ENCODE measurements at regions not wholly inside any gene's neighbourhood (a gene's known extent, or its start where the extent isn't known, plus 50 kb on each side); places are given as distances from the start of the nearest gene placed in this dataset.
A peak's percentile ranks its signal among the peaks of the same experiment; 100 is the strongest.

- no peaks in the 10 kb centered on the region for H3K36me3 ChIP-seq (ENCODE audit: insufficient read depth, low read length)
- H3K4me1 ChIP-seq (ENCODE audit: insufficient read depth, low read length), result no peaks in the 10 kb centered on the region
- no peak overlapping the region for H3K27ac ChIP-seq (ENCODE audit: low read depth, low read length)
- TF ChIP-seq, protein P1, sequence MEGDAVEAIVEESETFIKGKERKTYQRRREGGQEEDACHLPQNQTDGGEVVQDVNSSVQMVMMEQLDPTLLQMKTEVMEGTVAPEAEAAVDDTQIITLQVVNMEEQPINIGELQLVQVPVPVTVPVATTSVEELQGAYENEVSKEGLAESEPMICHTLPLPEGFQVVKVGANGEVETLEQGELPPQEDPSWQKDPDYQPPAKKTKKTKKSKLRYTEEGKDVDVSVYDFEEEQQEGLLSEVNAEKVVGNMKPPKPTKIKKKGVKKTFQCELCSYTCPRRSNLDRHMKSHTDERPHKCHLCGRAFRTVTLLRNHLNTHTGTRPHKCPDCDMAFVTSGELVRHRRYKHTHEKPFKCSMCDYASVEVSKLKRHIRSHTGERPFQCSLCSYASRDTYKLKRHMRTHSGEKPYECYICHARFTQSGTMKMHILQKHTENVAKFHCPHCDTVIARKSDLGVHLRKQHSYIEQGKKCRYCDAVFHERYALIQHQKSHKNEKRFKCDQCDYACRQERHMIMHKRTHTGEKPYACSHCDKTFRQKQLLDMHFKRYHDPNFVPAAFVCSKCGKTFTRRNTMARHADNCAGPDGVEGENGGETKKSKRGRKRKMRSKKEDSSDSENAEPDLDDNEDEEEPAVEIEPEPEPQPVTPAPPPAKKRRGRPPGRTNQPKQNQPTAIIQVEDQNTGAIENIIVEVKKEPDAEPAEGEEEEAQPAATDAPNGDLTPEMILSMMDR (IDR thresholded peaks at IDR 0.05; ENCODE audit: extremely low read depth, low read depth, low read length), result no peak
- no peaks in the 10 kb centered on the region for H3K27me3 ChIP-seq (ENCODE audit: insufficient read depth, low read length)
- no peaks in the 10 kb centered on the region for H3K79me2 ChIP-seq (ENCODE audit: insufficient read depth, low read length)
- no peaks in the 10 kb centered on the region for H4K20me1 ChIP-seq (ENCODE audit: insufficient read depth, low read length)
- no peaks in the 10 kb centered on the region for H3K9me3 ChIP-seq (ENCODE audit: low read depth, low read length)
- no peak for DNase-seq (ENCODE audit: insufficient read length, low spot score, missing footprints)
- no peak overlapping the region for H3K4me2 ChIP-seq (ENCODE audit: insufficient read depth, low read length)
- H3K4me3 ChIP-seq (ENCODE audit: insufficient read depth, low read length), result no peak overlapping the region
- no peak overlapping the region for H2AFZ ChIP-seq (ENCODE audit: low read length)
These were observed 60.2 kb upstream of the ADGRF1 start for GRCh38 chr6:47102331-47102730.

GRCh38 chr6:47098570-47098993 is 56.5 kb upstream of the ADGRF1 start:
- Histone ChIP-seq H2AFZ (ENCODE audit: low read length) (no peak overlapping the region), H3K4me2 (ENCODE audit: insufficient read depth, low read length) (no peak overlapping the region), H3K36me3 (ENCODE audit: insufficient read depth, low read length) (no peaks in the 10 kb centered on the region), H4K20me1 (ENCODE audit: insufficient read depth, low read length) (no peaks in the 10 kb centered on the region), H3K79me2 (ENCODE audit: insufficient read depth, low read length) (no peaks in the 10 kb centered on the region), H3K9me3 (ENCODE audit: low read depth, low read length) (no peaks in the 10 kb centered on the region), H3K4me1 (ENCODE audit: insufficient read depth, low read length) (no peaks in the 10 kb centered on the region), H3K4me3 (ENCODE audit: insufficient read depth, low read length) (no peak overlapping the region), H3K27me3 (ENCODE audit: insufficient read depth, low read length) (peaks cover 8% of the 10 kb centered on the region), H3K27ac (ENCODE audit: low read depth, low read length) (no peak overlapping the region)
- TF ChIP-seq, protein P1 (IDR thresholded peaks at IDR 0.05; ENCODE audit: extremely low read depth, low read depth, low read length), result no peak
- no peak for DNase-seq (ENCODE audit: insufficient read length, low spot score, missing footprints)

GRCh38 chr6:47097092-47097945 is 55.2 kb upstream of the ADGRF1 start:
- H3K27ac ChIP-seq (ENCODE audit: low read depth, low read length), result no peak overlapping the region
- no peak overlapping the region for H3K4me2 ChIP-seq (ENCODE audit: insufficient read depth, low read length)
- TF ChIP-seq, protein P1 (IDR thresholded peaks at IDR 0.05; ENCODE audit: extremely low read depth, low read depth, low read length), result peak; percentile 73
- peak; percentile 87 for DNase-seq (ENCODE audit: insufficient read length, low spot score, missing footprints)
- H3K27me3 ChIP-seq (ENCODE audit: insufficient read depth, low read length), result peaks cover 8% of the 10 kb centered on the region
- H2AFZ ChIP-seq (ENCODE audit: low read length), result no peak overlapping the region
- no peak overlapping the region for H3K4me3 ChIP-seq (ENCODE audit: insufficient read depth, low read length)
- H4K20me1 ChIP-seq (ENCODE audit: insufficient read depth, low read length), result no peaks in the 10 kb centered on the region
- H3K79me2 ChIP-seq (ENCODE audit: insufficient read depth, low read length), result no peaks in the 10 kb centered on the region
- no peaks in the 10 kb centered on the region for H3K9me3 ChIP-seq (ENCODE audit: low read depth, low read length)
- no peaks in the 10 kb centered on the region for H3K4me1 ChIP-seq (ENCODE audit: insufficient read depth, low read length)
- H3K36me3 ChIP-seq (ENCODE audit: insufficient read depth, low read length), result no peaks in the 10 kb centered on the region

DNA sequence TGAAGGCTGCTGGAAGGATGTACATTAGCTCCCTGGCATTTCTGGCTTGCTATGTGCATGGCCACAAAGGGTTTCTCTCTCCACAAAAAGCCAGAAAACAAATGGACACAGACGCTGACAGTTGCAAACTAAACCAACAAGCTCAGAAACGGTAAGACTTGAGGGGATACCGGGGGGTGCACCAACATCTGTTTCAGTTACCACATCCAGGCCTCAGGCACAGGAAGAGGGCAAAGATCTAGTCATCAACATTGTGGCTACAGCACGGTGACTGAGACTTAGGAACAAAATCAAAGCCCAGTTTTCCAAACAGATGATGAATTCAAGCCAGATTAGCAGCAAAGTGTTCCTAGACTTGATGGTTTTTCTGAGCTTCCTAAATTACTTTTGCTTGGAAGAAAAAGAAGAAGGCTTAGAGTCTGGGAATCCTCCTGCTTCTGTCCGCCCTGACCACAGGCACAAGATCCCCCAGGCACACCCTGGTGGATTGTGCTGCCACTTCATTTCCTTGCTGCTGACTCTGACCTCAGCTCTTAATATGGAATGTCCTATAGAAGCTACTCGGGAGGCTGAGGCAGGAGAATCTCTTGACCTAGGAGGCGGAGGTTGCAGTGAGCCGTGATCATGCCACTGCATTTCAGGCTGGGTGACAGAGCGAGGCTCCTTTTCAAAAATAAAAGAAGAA is 54.2 kb upstream of the ADGRF1 start:
- H3K79me2 ChIP-seq (ENCODE audit: insufficient read depth, low read length), result no peaks in the 10 kb centered on the region
- no peaks in the 10 kb centered on the region for H3K36me3 ChIP-seq (ENCODE audit: insufficient read depth, low read length)
- TF ChIP-seq, protein P1 (IDR thresholded peaks at IDR 0.05; ENCODE audit: extremely low read depth, low read depth, low read length), result no peak
- no peaks in the 10 kb centered on the region for H3K9me3 ChIP-seq (ENCODE audit: low read depth, low read length)
- H3K4me2 ChIP-seq (ENCODE audit: insufficient read depth, low read length), result no peak overlapping the region
- no peaks in the 10 kb centered on the region for H3K4me1 ChIP-seq (ENCODE audit: insufficient read depth, low read length)
- no peak overlapping the region for H3K4me3 ChIP-seq (ENCODE audit: insufficient read depth, low read length)
- H2AFZ ChIP-seq (ENCODE audit: low read length), result no peak overlapping the region
- H4K20me1 ChIP-seq (ENCODE audit: insufficient read depth, low read length), result no peaks in the 10 kb centered on the region
- no peak overlapping the region for H3K27ac ChIP-seq (ENCODE audit: low read depth, low read length)
- H3K27me3 ChIP-seq (ENCODE audit: insufficient read depth, low read length), result peaks cover 8% of the 10 kb centered on the region
- no peak for DNase-seq (ENCODE audit: insufficient read length, low spot score, missing footprints)

Data from osteoblast (primary cell).